Ecto neural progenitor cell (in vitro differentiated cells): ENCODE measurements at regions not wholly inside any gene's neighbourhood (a gene's known extent, or its start where the extent isn't known, plus 50 kb on each side); places are given as distances from the start of the nearest gene placed in this dataset.

Source experiments
- DNase-seq: peaks from one replicate; pipeline ENCODE4 v3.0.0-alpha.2; 2018; ENCODE audit warnings: low spot score

DNA sequence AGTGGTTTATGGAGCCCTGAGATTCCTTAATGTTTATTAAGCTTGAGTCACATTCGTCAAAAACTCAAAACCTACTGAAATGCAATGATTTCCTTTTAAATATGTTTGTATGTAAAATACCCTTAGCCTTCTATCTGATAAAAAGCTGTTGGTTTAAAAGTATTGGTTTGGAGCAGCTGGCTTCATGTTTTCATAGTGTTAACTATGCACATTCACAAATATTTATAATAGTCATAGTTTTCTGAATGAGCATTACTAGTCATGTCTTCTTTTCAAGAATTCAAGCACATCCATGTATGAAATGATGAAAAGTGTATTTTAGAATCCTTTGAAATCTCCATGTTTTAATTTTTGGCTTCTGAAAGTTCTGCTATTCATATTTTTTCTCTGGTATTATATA lies 558.6 kb downstream of the UTRN start:
- no peak for DNase-seq

DNA sequence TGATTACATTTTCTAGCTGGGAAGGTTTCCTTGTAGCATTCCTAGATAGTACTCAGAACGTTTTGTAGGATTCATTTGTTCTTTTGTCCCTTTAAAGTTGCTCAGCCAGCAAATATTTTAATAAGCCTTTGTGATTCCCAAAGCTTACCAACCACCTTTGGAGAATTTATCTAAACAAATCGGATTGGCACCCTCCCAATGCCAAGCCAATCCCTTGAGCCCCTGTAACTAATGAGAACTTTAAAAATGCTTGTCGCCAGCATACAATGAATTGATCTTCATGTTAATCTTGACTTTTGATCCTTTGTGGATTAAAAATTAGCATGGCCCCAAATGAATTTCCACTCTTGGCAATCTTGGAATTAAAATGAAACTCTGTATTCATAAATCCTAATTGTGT lies 559.5 kb downstream of the UTRN start:
- DNase-seq, result no peak

DNA sequence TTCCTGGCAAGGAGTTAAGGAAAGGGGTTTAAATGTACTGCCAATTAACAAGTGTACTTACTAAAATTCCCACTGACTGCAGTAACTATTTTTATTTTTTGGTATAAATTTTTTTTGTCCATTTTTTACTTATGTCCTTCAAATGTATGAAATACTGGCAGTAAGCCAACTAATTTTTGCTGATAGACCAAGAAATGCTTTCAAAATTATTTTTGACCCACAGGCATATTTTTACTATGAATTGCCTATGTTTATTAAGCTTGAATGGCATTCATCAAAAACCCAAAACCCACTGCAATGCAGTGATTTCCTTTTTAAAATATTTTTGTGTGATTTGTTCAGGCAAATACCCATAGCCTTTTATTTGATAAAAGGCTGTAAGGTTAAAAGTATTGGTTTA lies 560.1 kb downstream of the UTRN start:
- no peak for DNase-seq

DNA sequence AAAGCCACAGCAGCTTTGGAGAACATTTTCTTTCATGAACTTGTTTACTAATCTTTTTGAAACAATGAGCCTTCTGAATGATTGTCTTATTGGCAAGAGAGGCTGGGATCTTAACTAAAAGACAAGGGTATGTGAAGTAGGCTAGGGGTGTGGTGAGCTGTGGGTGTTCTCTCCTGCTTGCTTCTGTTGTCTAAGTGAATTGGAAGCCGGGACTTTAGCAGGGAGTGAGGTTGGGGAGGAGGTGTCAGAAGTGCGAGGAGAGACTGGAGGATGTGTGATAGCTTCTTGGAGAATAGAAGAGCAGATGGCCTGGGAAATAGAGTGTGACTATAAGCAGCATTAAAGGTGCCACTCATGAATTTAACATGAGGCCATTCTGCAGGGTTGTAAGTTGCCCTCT lies 562.8 kb downstream of the UTRN start:
- DNase-seq, result no peak

DNA sequence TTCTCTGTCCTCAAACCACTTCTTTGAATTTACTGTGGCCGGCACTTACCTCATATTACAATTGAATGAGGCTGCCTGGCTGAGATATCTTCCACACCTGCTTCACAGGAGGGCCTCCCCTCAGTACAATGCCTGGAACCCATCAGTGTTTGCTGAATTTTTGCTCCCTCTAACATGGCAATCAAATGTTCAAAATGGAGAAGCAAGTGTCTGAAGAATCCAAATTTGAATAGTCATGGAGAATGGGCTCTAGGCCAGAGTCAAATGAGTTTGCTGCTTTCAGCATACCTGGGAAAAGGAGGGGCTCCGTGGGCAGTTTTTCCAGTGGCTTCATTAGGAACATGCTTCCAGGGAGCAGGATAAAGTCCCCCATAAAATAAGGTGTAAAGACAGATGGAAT lies 564.8 kb downstream of the UTRN start:
- no peak for DNase-seq

DNA sequence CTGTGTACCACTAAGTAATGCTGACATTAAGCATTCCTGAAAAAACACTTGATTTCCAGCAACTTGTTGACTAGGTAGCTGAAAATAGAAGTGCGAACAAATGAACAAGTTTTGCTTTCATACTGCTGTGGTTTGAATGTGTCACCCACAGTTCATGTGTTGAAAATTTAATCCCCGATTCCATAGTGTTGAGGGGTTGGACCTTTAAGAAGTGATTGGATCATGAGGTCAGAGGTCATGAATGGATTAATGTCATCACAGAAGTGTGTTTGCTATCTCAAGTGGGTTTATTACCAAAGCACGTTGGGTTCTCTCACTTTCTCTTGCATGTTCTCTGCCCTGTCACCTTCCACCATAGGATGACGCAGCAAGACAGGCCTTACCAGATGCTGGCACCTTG lies 568.5 kb downstream of the UTRN start:
- DNase-seq, result no peak

DNA sequence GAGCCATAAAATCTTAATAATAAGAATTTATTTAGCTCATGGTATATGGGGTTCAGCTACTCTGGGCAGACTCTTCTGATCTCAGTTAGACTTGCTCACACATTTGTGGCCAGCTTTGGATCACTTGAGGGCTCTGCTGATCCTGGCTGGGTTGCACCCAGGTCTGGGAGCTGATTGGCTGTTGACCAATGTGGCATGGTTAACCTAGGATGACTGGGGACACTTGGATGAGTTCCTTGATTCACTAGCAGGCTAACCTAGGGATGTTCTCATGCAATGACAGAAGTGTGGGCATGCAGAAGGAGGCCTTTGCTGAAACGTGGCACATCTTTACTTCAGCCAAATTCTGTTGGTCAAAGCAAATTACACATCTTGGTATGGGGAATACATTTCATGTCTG lies 569.5 kb downstream of the UTRN start:
- no peak for DNase-seq

DNA sequence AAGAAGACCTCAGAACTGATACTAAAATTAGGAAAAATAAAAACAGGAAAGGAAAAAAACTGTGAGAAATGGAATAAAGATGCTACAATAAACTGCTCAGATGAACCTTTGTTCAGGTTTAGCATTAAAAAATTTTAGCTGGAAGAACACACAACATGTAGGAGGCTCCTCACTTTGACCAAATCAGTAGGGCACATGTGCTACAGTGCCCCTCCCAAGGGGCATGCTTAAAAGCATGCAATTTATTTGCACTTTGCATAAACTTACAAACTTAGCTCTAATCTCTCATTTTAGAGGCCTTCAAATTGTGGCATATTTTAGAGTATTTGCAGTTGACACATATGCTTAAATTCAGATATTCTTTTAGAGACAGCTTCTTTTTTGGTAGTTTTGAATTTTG lies 570.2 kb downstream of the UTRN start:
- no peak for DNase-seq

DNA sequence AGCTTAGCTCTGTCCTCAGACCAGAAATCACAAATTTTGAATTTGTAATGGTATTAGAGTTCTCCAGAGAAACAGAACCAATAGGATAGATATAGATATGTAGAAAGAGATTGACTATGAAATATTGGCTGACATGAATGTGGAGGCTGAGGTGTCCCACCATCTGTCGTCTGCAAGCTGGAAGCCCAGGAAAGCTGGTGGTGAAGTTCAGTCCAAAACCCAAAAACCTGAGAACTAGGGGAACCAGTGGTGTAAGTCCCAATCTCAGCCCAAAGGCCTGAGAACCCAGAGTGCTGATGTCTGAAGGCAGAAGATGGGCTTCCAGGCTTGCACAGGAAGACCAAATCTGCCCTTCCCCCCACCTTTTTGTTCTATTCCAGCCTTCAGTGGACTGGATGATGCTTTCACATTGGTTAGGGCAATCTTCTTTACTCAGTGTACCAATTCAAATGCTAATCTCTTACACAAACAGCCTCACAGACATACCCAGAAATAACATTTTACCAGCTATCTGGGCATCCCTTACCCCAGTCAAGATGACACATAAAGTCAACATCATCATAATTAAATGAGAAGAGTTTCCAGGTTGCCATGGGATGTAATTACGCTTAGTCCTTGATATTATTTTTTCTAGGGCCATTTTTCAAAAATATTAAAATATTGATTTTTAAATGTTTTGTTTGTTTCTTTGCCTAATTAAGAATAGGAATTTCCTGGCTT lies 570.8 kb downstream of the UTRN start:
- no peak for DNase-seq

DNA sequence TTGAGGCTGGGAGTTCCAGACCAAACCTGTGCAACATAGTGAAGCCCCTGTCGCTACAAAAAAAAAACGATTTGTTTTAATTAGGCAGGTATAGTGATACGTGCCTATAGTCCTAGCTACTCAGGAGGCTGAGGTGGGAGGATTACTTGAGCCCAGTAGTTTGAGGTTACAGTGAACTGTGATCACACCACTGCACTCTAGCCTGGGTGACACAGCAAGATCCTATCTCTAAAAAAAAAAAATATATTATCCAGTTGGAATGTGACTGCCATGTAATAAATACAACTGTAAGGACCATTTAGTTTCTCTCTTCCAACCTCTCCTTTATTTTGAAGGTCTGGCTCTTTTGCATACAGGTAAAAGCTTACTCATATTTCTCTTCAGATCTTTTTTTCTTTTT lies 571.5 kb downstream of the UTRN start:
- no peak for DNase-seq

DNA sequence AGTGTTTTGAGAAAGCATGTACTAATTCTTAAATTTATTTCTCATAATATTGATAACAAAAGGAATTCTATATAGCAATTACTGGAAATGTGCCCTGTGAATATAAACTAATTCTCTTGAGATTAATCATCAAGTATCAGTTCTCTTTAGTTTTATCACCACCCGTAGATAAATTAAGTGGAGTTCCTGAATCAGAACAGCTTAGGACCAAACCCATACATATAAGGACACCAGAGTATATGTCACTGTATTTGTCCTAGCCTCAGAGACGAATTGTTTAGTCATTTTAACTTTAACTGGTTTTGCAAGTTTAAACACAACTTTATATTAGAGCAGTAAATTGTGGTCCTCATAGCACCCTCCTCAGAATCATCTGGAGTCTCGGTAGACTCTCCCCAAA lies 572.0 kb downstream of the UTRN start:
- DNase-seq, result no peak

DNA sequence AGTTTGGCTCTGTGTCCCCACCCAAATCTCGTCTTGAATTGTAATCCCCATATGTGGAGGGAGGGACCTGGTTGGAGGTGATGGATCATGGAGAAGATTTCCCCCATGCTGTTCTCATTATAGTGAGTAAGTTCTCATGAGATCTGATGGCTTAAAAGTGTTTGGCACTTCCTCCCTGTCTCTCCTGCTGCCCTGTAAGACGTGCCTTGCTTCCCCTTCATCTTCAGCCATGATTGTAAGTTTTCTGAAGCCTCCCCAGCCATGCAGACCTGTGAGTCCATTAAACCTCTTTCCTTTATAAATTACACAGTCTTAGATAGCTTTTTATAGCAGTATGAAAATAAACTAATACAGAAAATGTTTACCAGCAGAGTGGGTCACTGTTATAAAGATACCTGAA lies 577.6 kb downstream of the UTRN start:
- DNase-seq, result no peak

DNA sequence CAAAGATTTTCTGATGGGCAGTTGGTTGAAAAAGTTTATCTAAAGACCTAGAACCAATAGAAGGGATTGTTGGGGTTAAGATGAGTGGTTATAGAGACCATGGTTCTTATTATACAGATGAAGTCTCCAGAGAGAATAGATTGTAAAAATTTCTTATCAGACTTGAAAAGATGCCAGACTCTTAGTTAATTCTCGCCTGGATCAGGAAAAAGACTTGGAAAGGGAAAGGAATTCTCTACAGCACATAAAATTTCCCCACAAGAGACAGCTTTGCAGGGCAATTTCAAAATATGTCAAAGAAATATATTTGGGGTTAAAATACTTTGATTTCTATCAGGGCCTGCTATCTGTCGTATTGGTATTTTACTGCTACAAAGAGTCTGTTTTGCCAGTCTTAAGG lies 582.6 kb downstream of the UTRN start:
- no peak for DNase-seq

DNA sequence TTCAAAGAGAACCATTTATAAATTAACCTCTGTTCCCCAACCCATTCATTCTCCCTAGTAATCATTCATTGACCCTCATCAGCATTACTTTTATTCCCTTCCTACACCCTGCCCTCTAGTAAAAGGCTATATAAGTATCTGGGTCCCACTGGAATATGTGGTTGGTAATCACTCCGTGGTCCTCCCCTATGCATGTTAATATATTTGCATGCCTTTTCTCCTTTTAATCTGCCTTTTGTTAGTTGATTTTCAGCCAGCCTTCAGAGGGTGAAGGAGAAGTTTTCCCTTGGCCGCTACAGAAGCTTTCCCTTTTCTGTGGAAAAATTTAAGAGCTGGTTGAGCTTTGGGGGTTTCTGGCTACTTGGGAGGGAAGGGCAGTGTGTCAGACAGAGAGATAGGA lies 585.6 kb downstream of the UTRN start:
- DNase-seq, result no peak

DNA sequence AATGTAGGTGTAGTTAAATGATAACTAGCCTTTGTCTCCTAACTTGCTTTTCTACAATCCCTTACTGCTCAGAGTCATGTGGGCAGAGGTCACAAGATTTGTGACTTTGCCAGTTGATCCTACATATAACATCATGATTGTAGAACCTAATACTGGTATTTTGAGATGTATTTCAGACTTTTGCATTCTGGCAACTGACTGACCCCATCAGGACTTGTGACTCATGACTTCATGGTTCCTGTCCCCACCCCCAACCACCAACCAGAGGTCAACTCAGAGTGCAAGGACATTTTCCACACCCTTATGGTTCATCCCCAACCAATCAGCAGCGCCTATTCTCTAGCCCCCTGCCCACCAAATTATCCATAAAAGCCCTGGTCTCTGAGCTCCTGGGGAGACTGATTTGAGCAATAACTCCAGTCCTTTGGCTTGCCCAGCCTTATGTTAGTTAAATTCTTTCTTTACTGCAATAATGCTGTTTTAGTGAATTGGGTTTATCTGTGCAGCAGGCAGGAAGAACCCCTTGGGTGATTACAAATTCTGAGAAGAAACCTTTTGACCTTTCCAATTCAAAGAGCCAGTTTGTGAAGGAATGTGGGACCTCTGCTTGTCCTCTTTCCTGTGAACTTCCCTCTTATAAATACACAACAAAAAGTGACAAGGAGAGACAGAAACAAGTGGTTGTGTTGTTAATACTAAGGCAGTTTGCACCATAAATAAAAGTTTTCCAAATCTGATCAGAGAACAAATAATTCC lies 588.7 kb downstream of the UTRN start:
- DNase-seq, result no peak

DNA sequence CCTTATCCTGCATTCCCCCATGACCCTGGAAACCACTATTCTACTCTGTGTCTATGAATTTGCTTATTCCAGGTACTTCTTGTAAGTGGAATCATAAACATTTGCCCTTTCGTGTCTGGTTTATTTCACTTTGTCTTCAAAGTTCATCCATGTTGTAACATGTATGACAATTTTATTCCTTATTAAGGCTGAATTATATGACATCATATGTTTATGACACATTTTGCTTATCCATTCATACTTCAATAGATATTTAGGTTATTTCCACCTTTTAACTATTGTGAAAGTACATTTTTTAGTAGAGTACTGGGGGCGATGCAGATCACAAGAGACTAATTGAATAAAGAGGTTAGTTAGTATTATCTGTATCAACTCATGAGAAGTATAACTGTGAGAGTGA lies 591.6 kb downstream of the UTRN start:
- no peak for DNase-seq

DNA sequence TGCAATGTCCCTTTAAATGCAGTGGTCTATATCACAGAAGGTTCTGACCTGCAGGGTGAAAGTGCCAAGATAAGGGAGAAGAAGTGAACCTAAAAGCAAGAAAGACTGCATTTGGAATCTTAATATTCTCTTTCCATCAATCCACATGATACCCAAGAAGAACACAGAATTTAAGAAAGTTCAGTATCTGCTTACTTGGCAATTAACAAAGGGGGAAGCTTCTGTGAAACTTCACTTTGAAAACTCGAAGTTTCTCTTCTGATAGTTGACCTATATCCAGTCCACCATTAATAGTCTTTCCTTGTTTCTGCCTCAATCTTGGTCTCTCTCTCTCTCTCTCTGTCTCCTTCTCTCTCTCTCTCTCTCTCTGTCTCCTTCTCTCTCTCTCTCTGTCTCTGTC lies 592.0 kb downstream of the UTRN start:
- no peak for DNase-seq

DNA sequence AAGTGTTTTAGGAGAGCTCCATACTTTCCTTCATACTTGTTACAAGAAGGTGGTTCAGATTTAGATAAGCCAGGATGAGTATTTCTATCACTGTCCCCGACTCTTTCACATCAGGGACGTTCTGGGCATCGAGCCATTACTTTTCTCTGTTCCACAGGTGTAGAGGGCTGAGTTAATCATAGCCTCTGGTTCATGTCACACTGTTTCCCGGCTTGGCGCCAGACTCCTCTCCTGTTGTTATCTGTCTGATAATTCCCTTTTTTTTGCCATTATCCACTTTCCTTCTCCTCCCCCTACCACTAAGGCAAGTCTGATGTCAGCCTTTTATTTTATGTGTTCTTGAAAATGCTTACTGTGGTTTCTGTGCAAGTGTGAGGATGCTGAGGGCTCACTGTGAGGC lies 593.4 kb downstream of the UTRN start:
- DNase-seq, result no peak

DNA sequence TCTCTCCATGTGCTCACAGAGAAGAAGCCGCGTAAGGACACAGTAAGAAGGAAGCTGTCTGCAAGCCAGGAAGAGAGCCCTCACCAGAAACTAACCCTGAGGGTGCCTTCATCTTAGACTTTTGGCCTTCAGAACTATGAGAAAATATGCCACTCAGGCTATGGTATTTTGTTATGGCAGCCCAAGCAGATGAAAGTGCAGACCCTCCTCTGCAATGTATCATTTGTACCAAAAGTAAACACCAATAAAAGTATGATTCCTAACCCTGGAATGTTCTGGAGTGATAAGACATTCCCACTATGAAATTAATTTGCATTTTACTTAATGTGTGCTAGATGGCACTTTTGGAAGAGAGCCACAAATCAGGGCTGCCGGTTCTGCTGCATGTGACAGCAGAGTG lies 594.3 kb downstream of the UTRN start:
- DNase-seq, result no peak

DNA sequence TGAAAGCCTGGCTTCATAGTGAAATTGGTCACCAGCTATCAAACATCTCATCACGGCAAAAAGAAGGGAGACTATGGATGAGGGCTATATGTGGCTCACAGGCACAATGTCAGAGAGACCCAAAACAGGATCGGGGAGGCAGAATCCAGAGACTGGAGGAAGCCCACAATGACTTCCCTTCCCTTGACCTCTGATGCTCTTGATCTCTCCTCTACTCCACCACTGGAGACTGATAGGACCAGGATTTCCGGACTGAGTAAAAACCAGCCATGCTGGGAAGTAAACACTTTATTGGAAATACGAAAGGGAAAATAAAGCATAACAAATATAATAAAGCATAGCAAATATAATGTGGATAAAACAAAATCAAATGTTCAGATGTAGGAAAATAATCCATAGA lies 597.3 kb downstream of the UTRN start:
- no peak for DNase-seq

DNA sequence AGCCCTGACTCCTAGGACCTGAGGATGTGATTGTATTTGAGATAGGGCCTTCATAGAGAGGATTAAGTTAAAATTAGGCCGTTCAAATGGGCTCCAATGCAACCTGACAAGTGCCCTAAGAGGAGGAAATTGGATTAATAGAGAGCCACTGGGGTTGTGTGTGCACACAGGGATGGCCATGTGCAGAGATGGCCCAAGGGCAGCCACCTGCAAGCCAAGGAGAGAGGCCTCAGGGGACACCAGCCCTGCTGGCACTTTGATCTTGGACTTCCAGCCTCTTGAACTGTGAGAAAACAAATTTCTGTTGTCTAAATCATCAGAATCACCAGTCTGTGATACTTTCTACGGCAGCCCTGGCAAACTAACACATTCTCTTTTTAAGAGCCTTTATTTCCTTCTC lies 598.8 kb downstream of the UTRN start:
- DNase-seq, result no peak

DNA sequence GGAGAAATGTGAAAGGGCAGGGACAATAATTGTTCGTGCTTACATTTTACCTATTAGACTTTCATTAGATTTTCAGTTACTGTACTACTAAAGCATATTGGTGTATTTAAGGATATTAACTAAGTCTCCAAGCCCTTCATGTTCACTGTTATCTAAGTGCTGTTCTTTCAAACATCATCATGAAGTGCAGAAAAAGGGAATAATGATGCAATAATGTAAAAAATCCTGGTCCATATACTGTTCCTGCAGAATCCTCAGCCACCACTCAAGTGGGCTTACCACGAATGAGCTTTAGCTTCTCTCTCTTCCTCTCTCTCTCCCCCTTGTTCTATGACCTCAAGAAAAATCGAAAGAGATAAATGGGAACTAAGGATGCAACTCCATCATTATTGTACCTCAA lies 600.7 kb downstream of the UTRN start:
- DNase-seq, result no peak

DNA sequence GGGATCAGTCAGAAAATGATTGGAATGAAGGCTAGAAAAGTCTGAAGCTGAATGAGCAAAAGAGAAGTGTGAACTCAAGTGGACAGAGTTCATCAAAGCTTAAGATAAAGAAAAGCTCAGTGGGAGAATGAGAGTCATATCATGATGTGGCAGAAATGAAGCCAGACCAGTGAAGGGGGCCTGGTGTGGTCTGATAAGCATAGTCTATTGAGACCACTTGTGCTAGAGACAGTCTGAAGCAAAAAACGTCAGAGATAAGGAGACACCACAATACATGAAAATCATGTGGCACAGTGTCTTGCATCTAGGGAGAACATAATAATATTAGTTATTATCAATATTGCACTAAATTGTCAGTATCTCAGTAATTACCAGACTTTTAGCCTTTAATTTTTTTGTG lies 601.5 kb downstream of the UTRN start:
- no peak for DNase-seq

DNA sequence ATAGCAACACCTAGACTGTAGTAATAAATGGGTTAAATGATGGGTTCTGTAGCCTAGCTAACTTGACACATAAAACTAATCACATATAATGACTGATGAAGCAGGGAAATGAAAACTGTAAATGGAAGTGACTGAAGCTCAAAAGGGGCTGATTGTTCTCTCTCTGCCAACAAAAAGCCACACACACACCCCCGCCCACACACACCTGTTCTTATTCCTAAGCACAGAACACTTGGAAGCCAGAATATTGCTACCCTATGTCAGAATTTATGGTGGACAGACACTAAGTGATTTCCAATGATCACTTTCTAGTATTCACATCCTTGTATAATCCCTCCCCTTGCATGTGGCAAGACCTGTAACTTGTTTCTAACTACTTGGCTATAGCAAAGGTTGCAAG lies 603.5 kb downstream of the UTRN start:
- no peak for DNase-seq
